Keratinocyte (primary cell): ENCODE measurements at regions not wholly inside any gene's neighbourhood (a gene's known extent, or its start where the extent isn't known, plus 50 kb on each side); places are given as distances from the start of the nearest gene placed in this dataset.

Experiments
- DNase-seq: peaks from one replicate; pipeline ENCODE4 v3.0.0-alpha.2; 2011; ENCODE audit warnings: low read depth, missing footprints, low spot score
- FAIRE-seq: peaks from 2 replicates; lab custom pipeline; 2011; peaks lifted over from hg19 to GRCh38; lab: Jason Lieb, UNC
- H2AFZ ChIP-seq: 2 replicates; pipeline ENCODE4 v1.6.0; 2012; ENCODE audit warnings: low read length, control low read depth, inconsistent platforms; ENCODE audit not compliant: control insufficient read depth
- H3K27ac ChIP-seq: 2 replicates; pipeline ENCODE4 v1.5.1; 2011; ENCODE audit warnings: low read length; ENCODE audit not compliant: control insufficient read depth, insufficient read depth
- H3K27me3 ChIP-seq: 3 replicates; pipeline ENCODE4 v1.6.0; 2011; ENCODE audit warnings: low read length; ENCODE audit not compliant: control insufficient read depth, insufficient read depth; ENCODE audit errors: extremely low read depth
- H3K36me3 ChIP-seq, 2 experiments: 2 replicates in 1 of 2; 3 replicates in 1 of 2; pipeline ENCODE4 v1.5.1; 2011; ENCODE audit warnings: low read length in 2 of 2, mild to moderate bottlenecking in 1 of 2; ENCODE audit not compliant: control insufficient read depth in 2 of 2, insufficient read depth in 2 of 2; ENCODE audit errors: extremely low read depth in 1 of 2
- H3K4me1 ChIP-seq: 3 replicates; pipeline ENCODE4 v1.5.1; 2011; ENCODE audit warnings: low read length; ENCODE audit not compliant: control insufficient read depth, insufficient read depth; ENCODE audit errors: extremely low read depth
- H3K4me2 ChIP-seq: 3 replicates; pipeline ENCODE4 v1.6.0; 2011; ENCODE audit warnings: low read depth, low read length; ENCODE audit not compliant: control insufficient read depth, insufficient read depth; ENCODE audit errors: extremely low read depth
- H3K4me3 ChIP-seq, 3 experiments: fragments of 200-600 bp in 1 of 3; sonication (generic) in 1 of 3; 2 replicates in 2 of 3; 3 replicates in 1 of 3; pipeline ENCODE4 v1.5.1; 2011 to 2016; ENCODE audit warnings: low read length in 3 of 3, mild to moderate bottlenecking in 3 of 3, control low read depth in 2 of 3, inconsistent platforms in 1 of 3, low read depth in 1 of 3, mixed read lengths in 1 of 3, mixed run types in 1 of 3, moderate library complexity in 1 of 3; ENCODE audit not compliant: control insufficient read depth in 2 of 3, insufficient read depth in 2 of 3; ENCODE audit errors: extremely low read depth in 1 of 3
- H3K79me2 ChIP-seq: 2 replicates; pipeline ENCODE4 v1.6.0; 2012; ENCODE audit warnings: low read length; ENCODE audit not compliant: control insufficient read depth, insufficient read depth
- H3K9ac ChIP-seq: 3 replicates; pipeline ENCODE4 v1.6.0; 2011; ENCODE audit warnings: low read length; ENCODE audit not compliant: control insufficient read depth, insufficient read depth; ENCODE audit errors: extremely low read depth
- H3K9me1 ChIP-seq: 3 replicates; pipeline ENCODE4 v1.6.0; 2011; ENCODE audit warnings: low read length; ENCODE audit not compliant: control insufficient read depth, insufficient read depth; ENCODE audit errors: extremely low read depth
- H3K9me3 ChIP-seq: 2 replicates; pipeline ENCODE4 v1.5.1; 2012; ENCODE audit warnings: low read depth, low read length; ENCODE audit not compliant: control insufficient read depth
- H4K20me1 ChIP-seq: 3 replicates; pipeline ENCODE4 v1.6.0; 2011; ENCODE audit warnings: low read length; ENCODE audit not compliant: control insufficient read depth, insufficient read depth; ENCODE audit errors: extremely low read depth
- CTCF ChIP-seq, 3 experiments: IDR thresholded peaks in 1 of 3; conservative IDR thresholded peaks in 1 of 3; optimal IDR thresholded peaks in 1 of 3; 2 replicates in 2 of 3; 3 replicates in 1 of 3; pipeline versions ENCODE3 to v1.5.1; 2011; ENCODE audit warnings: low read length in 3 of 3, mild to moderate bottlenecking in 3 of 3, moderate library complexity in 2 of 3, control low read depth in 1 of 3, inconsistent platforms in 1 of 3; ENCODE audit not compliant: insufficient read depth in 2 of 3; ENCODE audit errors: extremely low read depth in 1 of 3
- EZH2 ChIP-seq: IDR thresholded peaks from one replicate; pipeline ENCODE4 v1.6.1; 2012; ENCODE audit warnings: inconsistent platforms, mild to moderate bottlenecking, low read length, moderate library complexity
- dilution Hi-C: fragments of 300-500 bp; cut with MboI; formaldehyde crosslinking; loops from one replicate; pipeline ENCODE4 v1.7.0; 2020; ENCODE audit warnings: low sequenced_read_pairs; ENCODE audit not compliant: extremely low pct_ligation_motif_present

GRCh38 chr5:52481201-52481600 is 306.5 kb upstream of the ITGA1 start:
- Histone ChIP-seq H3K4me1 (no peaks in the 10 kb centered on the region), H3K4me2 (no peak overlapping the region), H3K79me2 (no peaks in the 10 kb centered on the region), H2AFZ (no peak overlapping the region), H3K36me3 (no peaks in the 10 kb centered on the region), H3K9me3 (no peaks in the 10 kb centered on the region), H3K9me1 (no peaks in the 10 kb centered on the region), H3K4me3 (no peak overlapping the region), H3K9ac (no peak overlapping the region), H3K27me3 (no peaks in the 10 kb centered on the region), H3K27ac (no peak overlapping the region), H4K20me1 (no peaks in the 10 kb centered on the region)
- FAIRE-seq = no peak
- no peak for DNase-seq
- dilution Hi-C loops = no loop called here
- TF ChIP-seq CTCF (optimal IDR thresholded peaks at IDR 0.05 in 1 of 3, IDR thresholded peaks at IDR 0.05 in 1 of 3, conservative IDR thresholded peaks at IDR 0.05 in 1 of 3; ENCODE audit: extremely low read depth in 1 of 3, insufficient read depth in 2 of 3, low read length in 3 of 3) (no peak), EZH2 (no peak)

GRCh38 chr5:52481851-52482250 is 305.9 kb upstream of the ITGA1 start:
- H3K27me3 ChIP-seq = no peaks in the 10 kb centered on the region
- no peaks in the 10 kb centered on the region for H3K79me2 ChIP-seq
- H3K9ac ChIP-seq = no peak overlapping the region
- H3K4me1 ChIP-seq = no peaks in the 10 kb centered on the region
- TF ChIP-seq CTCF (optimal IDR thresholded peaks at IDR 0.05 in 1 of 3, IDR thresholded peaks at IDR 0.05 in 1 of 3, conservative IDR thresholded peaks at IDR 0.05 in 1 of 3; ENCODE audit: extremely low read depth in 1 of 3, insufficient read depth in 2 of 3, low read length in 3 of 3) (no peak), EZH2 (no peak)
- no peak overlapping the region for H3K4me3 ChIP-seq
- no peak overlapping the region for H3K27ac ChIP-seq
- no peaks in the 10 kb centered on the region for H3K9me3 ChIP-seq
- no peak overlapping the region for H3K4me2 ChIP-seq
- no peaks in the 10 kb centered on the region for H3K36me3 ChIP-seq
- DNase-seq (no peak), FAIRE-seq (no peak)
- H2AFZ ChIP-seq = no peak overlapping the region
- H4K20me1 ChIP-seq = no peaks in the 10 kb centered on the region
- H3K9me1 ChIP-seq = no peaks in the 10 kb centered on the region
- dilution Hi-C loops = no loop called here
